Hematopoietic multipotent progenitor cell (in vitro differentiated cells): ENCODE measurements at regions not wholly inside any gene's neighbourhood (a gene's known extent, or its start where the extent isn't known, plus 50 kb on each side); places are given as distances from the start of the nearest gene placed in this dataset.

ENCODE experiments used
- DNase-seq, 3 donors: peaks; one replicate each; pipeline ENCODE4 v3.0.0-alpha.2; 2011 to 2015; ENCODE audit warnings: low read depth in 2 of 3, low spot score in 2 of 3

GRCh38 chr5:171599957-171600612, 180.6 kb downstream of the FGF18 start:
- DNase-seq = no peak

- DNase-seq = peak in 1 of 3 donors; percentile 74
Measured at GRCh38 chr5:171600741-171601265, 181.4 kb downstream of the FGF18 start.

GRCh38 chr5:171601266-171601881, 181.9 kb downstream of the FGF18 start:
- peak in 2 of 3 donors; percentile 96 to 98 for DNase-seq

DNA sequence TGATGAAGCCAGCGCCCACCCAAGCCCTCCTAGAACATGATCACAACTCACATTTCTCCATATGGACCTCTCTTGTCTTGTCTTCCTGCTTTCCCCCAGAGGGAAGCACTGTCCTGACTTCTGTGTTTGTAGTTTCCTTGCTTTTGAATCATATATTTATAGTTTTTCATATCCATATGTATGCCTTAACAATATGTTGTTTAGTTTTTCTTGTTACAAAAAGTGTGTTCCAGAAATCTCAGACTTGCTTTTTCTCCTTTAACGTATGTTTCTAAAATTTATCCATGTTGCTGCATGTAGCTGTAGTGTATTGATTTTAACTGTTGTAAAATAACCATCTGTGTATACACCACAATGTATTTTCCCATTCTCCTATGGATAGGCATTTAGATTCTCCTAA, 182.0 kb upstream of the SMIM23 start:
- DNase-seq = no peak

- DNase-seq = no peak
Measured at GRCh38 chr5:171604195-171604594, 181.4 kb upstream of the SMIM23 start.

DNA sequence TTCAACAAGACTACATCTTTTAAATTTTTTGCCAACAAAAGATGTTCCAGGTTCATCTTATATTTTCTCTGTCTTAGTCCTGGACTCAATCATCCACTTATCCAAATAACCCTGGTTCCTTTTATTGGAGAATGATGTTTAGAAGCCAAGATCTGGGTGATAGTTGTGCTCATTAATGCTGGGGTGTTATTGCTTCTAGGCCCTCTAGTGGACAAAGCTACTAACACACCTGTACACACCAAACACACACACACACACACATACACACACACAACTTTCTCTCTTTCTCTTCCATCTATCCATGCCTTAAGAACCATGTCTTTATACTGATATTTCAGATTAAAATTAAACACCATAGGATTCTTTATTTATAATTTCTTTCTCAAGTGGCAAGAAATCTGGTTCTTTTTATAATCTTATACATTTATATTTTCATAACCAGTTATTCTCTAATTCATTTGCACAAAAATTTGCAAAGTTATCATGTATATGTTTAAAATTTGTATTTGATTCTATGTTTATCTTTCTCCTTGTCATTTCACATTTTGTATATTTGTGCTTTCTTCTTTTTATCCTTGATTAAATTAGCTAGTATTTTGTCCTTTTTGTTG, 179.1 kb upstream of the SMIM23 start:
- DNase-seq = no peak

GRCh38 chr5:171607863-171608262, 177.8 kb upstream of the SMIM23 start:
- no peak for DNase-seq

GRCh38 chr5:171609806-171610452, 175.7 kb upstream of the SMIM23 start:
- peak in 1 of 3 donors; percentile 47 for DNase-seq

- DNase-seq = no peak
Measured at GRCh38 chr5:171610686-171611085, 174.9 kb upstream of the SMIM23 start.

- no peak for DNase-seq
Measured at GRCh38 chr5:171612749-171613148, 172.9 kb upstream of the SMIM23 start.

DNA sequence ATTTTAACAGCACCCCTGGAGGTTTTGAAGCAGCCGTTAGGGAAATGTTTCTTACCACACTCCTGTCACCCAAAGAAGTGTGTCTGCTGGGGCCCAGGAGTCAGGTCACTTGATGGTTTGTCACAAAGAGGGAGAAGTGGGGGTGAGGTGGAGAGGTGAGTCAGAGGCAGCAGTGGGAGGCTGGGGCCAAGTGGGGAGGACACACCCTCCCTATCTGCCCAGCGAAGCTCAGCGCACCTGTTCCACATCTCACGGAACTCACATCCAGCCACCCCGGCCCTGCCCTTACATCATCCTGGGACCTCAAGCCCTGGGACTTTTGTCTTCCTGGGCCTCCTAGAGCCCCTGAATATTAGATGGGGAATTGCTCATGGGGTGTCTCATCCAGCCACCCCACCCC, 171.1 kb upstream of the SMIM23 start:
- no peak for DNase-seq

GRCh38 chr5:171614971-171615653, 170.5 kb upstream of the SMIM23 start:
- DNase-seq = no peak

GRCh38 chr5:171615705-171616640, 169.6 kb upstream of the SMIM23 start:
- no peak for DNase-seq

GRCh38 chr5:171617266-171617665, 168.4 kb upstream of the SMIM23 start:
- no peak for DNase-seq

- no peak for DNase-seq
Measured at GRCh38 chr5:171617817-171618591, 167.6 kb upstream of the SMIM23 start.

GRCh38 chr5:171619196-171619595, 166.4 kb upstream of the SMIM23 start:
- DNase-seq = no peak

- no peak for DNase-seq
Measured at GRCh38 chr5:171619744-171620143, 165.9 kb upstream of the SMIM23 start.

GRCh38 chr5:171622010-171622409, 163.6 kb upstream of the SMIM23 start:
- DNase-seq = no peak

DNA sequence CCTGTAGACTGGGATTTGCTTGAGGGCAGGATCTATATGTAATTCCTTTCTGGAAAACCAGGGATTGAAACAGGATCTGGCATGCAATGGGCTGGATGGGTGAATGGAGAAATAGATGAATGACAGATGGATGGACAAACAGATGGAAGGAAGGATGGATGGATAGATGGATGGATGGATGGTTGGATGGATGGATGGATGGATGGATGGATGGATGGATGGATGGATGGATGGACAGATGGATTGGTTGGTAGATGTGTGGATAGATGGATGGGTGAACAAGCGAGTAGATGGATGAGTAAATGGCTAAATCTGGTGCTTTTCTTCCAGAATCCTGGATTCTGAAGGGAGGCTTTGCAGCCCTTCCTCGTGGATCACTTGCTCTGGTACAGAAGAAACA, 162.5 kb upstream of the SMIM23 start:
- DNase-seq = no peak
